ENCODE measurements at regions not wholly inside any gene's neighbourhood (a gene's known extent, or its start where the extent isn't known, plus 50 kb on each side); places are given as distances from the start of the nearest gene placed in this dataset.

DNA sequence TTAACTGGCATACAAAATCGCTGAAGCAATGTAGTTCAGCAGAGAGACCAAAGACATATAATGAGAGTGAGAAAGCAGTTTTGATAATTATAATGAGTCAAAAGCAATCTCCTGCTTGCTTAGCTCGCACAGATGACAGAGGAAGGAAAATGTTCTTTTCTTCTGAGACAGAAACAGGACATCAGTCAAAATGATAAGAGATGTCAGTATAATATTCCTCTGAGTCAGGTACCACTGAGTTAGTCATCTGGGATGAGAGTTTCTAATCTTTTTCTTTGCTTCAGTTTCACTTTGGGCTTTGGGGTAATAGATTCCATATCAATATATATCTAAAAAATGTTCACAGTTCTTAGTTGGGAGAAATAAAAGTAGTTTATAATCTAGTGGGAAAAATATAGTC is 387.2 kb downstream of the PCDH7 start:
- WGBS (ENCODE audit: insufficient coverage, low coverage, low lambda C conversion rate, missing lambda C conversion rate), result 35% methylated on average over 2 of the region's 2 CpGs
- ATAC-seq, result no peak
- TF ChIP-seq, protein P1, sequence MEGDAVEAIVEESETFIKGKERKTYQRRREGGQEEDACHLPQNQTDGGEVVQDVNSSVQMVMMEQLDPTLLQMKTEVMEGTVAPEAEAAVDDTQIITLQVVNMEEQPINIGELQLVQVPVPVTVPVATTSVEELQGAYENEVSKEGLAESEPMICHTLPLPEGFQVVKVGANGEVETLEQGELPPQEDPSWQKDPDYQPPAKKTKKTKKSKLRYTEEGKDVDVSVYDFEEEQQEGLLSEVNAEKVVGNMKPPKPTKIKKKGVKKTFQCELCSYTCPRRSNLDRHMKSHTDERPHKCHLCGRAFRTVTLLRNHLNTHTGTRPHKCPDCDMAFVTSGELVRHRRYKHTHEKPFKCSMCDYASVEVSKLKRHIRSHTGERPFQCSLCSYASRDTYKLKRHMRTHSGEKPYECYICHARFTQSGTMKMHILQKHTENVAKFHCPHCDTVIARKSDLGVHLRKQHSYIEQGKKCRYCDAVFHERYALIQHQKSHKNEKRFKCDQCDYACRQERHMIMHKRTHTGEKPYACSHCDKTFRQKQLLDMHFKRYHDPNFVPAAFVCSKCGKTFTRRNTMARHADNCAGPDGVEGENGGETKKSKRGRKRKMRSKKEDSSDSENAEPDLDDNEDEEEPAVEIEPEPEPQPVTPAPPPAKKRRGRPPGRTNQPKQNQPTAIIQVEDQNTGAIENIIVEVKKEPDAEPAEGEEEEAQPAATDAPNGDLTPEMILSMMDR (IDR thresholded peaks at IDR 0.05), result no peak
- no peak for TF ChIP-seq POLR2A (IDR thresholded peaks at IDR 0.05)

DNA sequence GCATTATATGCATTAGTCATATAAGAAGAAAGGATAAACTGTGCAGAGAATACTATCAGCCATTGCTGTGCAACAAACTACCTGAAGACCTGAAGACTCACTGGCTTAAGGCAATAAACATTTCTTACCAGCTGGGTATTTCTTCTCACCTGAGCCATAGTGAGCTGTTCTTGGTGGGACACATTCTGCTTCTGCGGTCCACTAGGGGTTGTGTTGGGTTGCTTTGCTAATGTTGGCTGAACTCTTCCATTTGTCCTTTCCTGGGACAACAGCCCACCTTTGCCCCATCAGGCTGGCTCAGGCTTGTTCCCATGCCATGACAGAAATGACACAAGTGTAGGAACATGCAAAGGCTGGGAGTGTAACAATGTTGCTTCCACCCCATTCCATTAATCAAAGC is 388.6 kb downstream of the PCDH7 start:
- no peaks in the 10 kb centered on the region for H3K4me1 ChIP-seq
- ATAC-seq (no peak), DNase-seq (no peak)
- H3K36me3 ChIP-seq, result no peaks in the 10 kb centered on the region
- TF ChIP-seq, protein P1 (IDR thresholded peaks at IDR 0.05), result no peak
- no peak for TF ChIP-seq POLR2A (IDR thresholded peaks at IDR 0.05)
- H3K4me3 ChIP-seq, result no peak overlapping the region
- WGBS (ENCODE audit: insufficient coverage, low coverage, low lambda C conversion rate, missing lambda C conversion rate), result no CpG with 5 or more reads among the region's 1 CpG
- H3K27ac ChIP-seq, result no peak overlapping the region
- H3K27me3 ChIP-seq, result no peaks in the 10 kb centered on the region
- intact Hi-C loops (cut with DNase I), result no loop called here
- H3K9me3 ChIP-seq, result no peaks in the 10 kb centered on the region

More for the DNA sequence above, 387.2 kb downstream of the PCDH7 start:
- intact Hi-C loops (cut with DNase I), result no loop called here
- H3K27me3 ChIP-seq, result no peaks in the 10 kb centered on the region
- H3K9me3 ChIP-seq, result no peaks in the 10 kb centered on the region
- H3K4me3 ChIP-seq, result no peak overlapping the region
- DNase-seq, result no peak
- H3K27ac ChIP-seq, result no peak overlapping the region
- H3K4me1 ChIP-seq, result no peaks in the 10 kb centered on the region
- no peaks in the 10 kb centered on the region for H3K36me3 ChIP-seq

DNA sequence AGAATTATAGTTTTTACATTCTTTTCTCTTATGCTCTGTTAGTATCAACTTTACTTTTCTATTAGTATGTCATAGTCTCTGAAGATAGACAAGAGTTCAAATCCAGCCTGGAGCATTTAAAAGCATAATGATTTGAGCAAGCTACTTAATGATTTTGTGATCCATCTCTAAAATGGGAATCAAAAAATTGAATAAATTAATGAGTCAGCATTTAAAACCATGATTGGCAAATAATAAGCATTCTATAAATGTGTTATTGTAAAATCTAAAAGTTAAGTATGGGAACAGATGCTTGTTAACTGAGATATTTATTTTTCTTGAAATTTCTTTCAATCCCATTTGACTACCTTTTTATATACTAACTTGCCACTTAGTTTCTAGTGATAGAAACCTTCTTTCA is 391.6 kb downstream of the PCDH7 start:
- no peaks in the 10 kb centered on the region for H3K4me1 ChIP-seq

DNA sequence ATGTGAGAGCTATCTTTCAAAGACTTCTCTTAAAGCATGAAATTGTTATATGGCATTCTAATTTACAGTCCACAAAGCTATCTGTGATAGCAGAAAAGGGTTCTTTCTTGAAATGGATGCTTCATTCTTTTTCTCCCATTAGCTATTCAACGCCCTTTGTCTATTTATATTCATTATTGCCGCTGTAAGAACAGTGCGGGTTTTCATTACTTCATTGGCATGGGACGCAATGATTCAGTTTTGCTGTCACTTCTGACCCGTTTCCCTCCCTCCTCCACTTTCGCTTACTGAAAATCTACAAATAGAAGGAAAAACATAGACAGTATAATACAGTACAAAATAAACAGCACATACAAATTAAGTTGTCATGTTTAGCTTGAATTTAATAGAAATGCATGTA is 394.6 kb downstream of the PCDH7 start:
- Histone ChIP-seq H3K9me3 (no peaks in the 10 kb centered on the region), H3K27ac (no peak overlapping the region), H3K4me1 (no peaks in the 10 kb centered on the region), H3K27me3 (no peaks in the 10 kb centered on the region), H3K4me3 (no peak overlapping the region), H3K36me3 (no peaks in the 10 kb centered on the region)
- 75% methylated on average over 6 of the region's 6 CpGs for WGBS (ENCODE audit: insufficient coverage, low coverage, low lambda C conversion rate, missing lambda C conversion rate)
- no peak for TF ChIP-seq POLR2A (IDR thresholded peaks at IDR 0.05)
- TF ChIP-seq, protein P1 (IDR thresholded peaks at IDR 0.05), result no peak
- DNase-seq (no peak), ATAC-seq (no peak)
- intact Hi-C loops (cut with DNase I), result no loop called here

More for the DNA sequence above, 391.6 kb downstream of the PCDH7 start:
- Histone ChIP-seq H3K27ac (no peak overlapping the region), H3K36me3 (no peaks in the 10 kb centered on the region), H3K9me3 (no peaks in the 10 kb centered on the region), H3K4me3 (no peak overlapping the region), H3K27me3 (no peaks in the 10 kb centered on the region)
- no peak for TF ChIP-seq POLR2A (IDR thresholded peaks at IDR 0.05)
- TF ChIP-seq, protein P1 (IDR thresholded peaks at IDR 0.05), result no peak
- ATAC-seq (no peak), DNase-seq (no peak)
- intact Hi-C loops (cut with DNase I), result no loop called here

DNA sequence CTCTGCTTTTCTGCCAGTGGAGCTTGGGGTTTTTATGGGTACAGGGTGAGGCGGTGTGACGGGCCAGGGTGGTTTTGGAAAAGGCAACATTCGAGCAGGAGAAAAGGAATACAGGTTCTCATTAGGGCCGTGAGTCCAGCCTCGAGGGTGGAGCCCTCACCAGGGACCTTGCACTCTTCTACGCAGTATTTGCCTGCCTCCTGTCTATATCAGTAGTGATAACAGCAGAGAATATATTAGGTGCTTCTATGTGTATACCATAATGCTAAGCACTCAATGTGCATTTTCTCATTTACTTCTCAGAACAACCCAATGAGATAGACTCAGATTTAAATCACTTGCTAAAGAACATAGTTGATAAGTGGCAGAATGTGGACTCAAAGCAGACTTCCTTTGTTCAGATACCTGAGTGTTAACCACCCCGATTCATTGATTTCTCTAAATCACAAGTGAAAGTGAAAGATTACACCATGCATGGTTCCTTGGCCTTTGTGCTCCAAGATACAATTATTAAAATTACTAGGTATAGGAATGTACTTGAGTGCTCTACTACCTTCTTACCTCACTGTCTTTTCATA is 403.9 kb downstream of the PCDH7 start:
- 35% methylated on average over 5 of the region's 7 CpGs for WGBS (ENCODE audit: insufficient coverage, low coverage, low lambda C conversion rate, missing lambda C conversion rate)
- no peak overlapping the region for H3K4me3 ChIP-seq
- DNase-seq (no peak), ATAC-seq (no peak)
- TF ChIP-seq, protein P1 (IDR thresholded peaks at IDR 0.05), result no peak
- no peak for TF ChIP-seq POLR2A (IDR thresholded peaks at IDR 0.05)
- no peaks in the 10 kb centered on the region for H3K9me3 ChIP-seq
- no peaks in the 10 kb centered on the region for H3K36me3 ChIP-seq
- H3K4me1 ChIP-seq, result no peaks in the 10 kb centered on the region
- H3K27ac ChIP-seq, result no peak overlapping the region
- H3K27me3 ChIP-seq, result no peaks in the 10 kb centered on the region
- intact Hi-C loops (cut with DNase I), result no loop called here

Data from right lobe of liver (tissue), 6 donors.